ENCODE measurements at regions not wholly inside any gene's neighbourhood (a gene's known extent, or its start where the extent isn't known, plus 50 kb on each side); places are given as distances from the start of the nearest gene placed in this dataset.

- H3K4me1 Mint-ChIP-seq (ENCODE audit: low read depth), result no peaks in the 10 kb centered on the region
- H3K27me3 Mint-ChIP-seq (ENCODE audit: low read depth), result peaks cover 14% of the 10 kb centered on the region
- H3K36me3 Mint-ChIP-seq (ENCODE audit: insufficient read depth), result no peaks in the 10 kb centered on the region
- H3K4me3 Mint-ChIP-seq, result no peak overlapping the region
- ATAC-seq (no peak), DNase-seq (no peak)
- H3K9me3 Mint-ChIP-seq, result no peaks in the 10 kb centered on the region
Observed at GRCh38 chr1:4267381-4268261, 367.5 kb upstream of the C1orf174 start.

- Mint-ChIP-seq H3K9me3 (no peaks in the 10 kb centered on the region), H3K27me3 (ENCODE audit: low read depth) (peaks cover 7% of the 10 kb centered on the region), H3K4me3 (no peak overlapping the region), H3K36me3 (ENCODE audit: insufficient read depth) (no peaks in the 10 kb centered on the region), H3K4me1 (ENCODE audit: low read depth) (no peaks in the 10 kb centered on the region)
- ATAC-seq (no peak), DNase-seq (no peak)
Observed at GRCh38 chr1:4268262-4268888, 368.3 kb upstream of the C1orf174 start.

GRCh38 chr1:4268889-4269284 is 368.8 kb upstream of the C1orf174 start:
- Mint-ChIP-seq H3K27me3 (ENCODE audit: low read depth) (peaks cover 3% of the 10 kb centered on the region), H3K4me1 (ENCODE audit: low read depth) (no peaks in the 10 kb centered on the region), H3K36me3 (ENCODE audit: insufficient read depth) (no peaks in the 10 kb centered on the region), H3K9me3 (no peaks in the 10 kb centered on the region), H3K4me3 (no peak overlapping the region)
- DNase-seq (no peak), ATAC-seq (no peak)

- no peak for ATAC-seq
- H3K27me3 Mint-ChIP-seq (ENCODE audit: low read depth), result peaks cover under 1% of the 10 kb centered on the region
- H3K4me1 Mint-ChIP-seq (ENCODE audit: low read depth), result no peaks in the 10 kb centered on the region
- no peaks in the 10 kb centered on the region for H3K9me3 Mint-ChIP-seq
- no peak for DNase-seq
- no peaks in the 10 kb centered on the region for H3K36me3 Mint-ChIP-seq (ENCODE audit: insufficient read depth)
- no peak overlapping the region for H3K4me3 Mint-ChIP-seq
Observed at GRCh38 chr1:4269330-4269729, 369.3 kb upstream of the C1orf174 start.

GRCh38 chr1:4269952-4270570 is 370.0 kb upstream of the C1orf174 start:
- DNase-seq, result no peak
- H3K9me3 Mint-ChIP-seq, result no peaks in the 10 kb centered on the region
- no peak for ATAC-seq
- H3K4me3 Mint-ChIP-seq, result no peak overlapping the region
- H3K4me1 Mint-ChIP-seq (ENCODE audit: low read depth), result no peaks in the 10 kb centered on the region
- H3K27me3 Mint-ChIP-seq (ENCODE audit: low read depth), result no peaks in the 10 kb centered on the region
- H3K36me3 Mint-ChIP-seq (ENCODE audit: insufficient read depth), result no peaks in the 10 kb centered on the region

- peaks cover 5% of the 10 kb centered on the region for H3K27me3 Mint-ChIP-seq (ENCODE audit: low read depth)
- no peak overlapping the region for H3K4me3 Mint-ChIP-seq
- ATAC-seq, result no peak
- no peak for DNase-seq
- no peaks in the 10 kb centered on the region for H3K9me3 Mint-ChIP-seq
- no peaks in the 10 kb centered on the region for H3K4me1 Mint-ChIP-seq (ENCODE audit: low read depth)
- no peaks in the 10 kb centered on the region for H3K36me3 Mint-ChIP-seq (ENCODE audit: insufficient read depth)
Observed at GRCh38 chr1:4270651-4271337, 370.7 kb upstream of the C1orf174 start.

- Mint-ChIP-seq H3K4me1 (ENCODE audit: low read depth) (no peaks in the 10 kb centered on the region), H3K36me3 (ENCODE audit: insufficient read depth) (no peaks in the 10 kb centered on the region), H3K4me3 (no peak overlapping the region), H3K9me3 (no peaks in the 10 kb centered on the region), H3K27me3 (ENCODE audit: low read depth) (peaks cover 8% of the 10 kb centered on the region)
- no peak for DNase-seq
- ATAC-seq, result no peak
Observed at GRCh38 chr1:4271338-4271998, 371.4 kb upstream of the C1orf174 start.

GRCh38 chr1:4272568-4272967 is 372.5 kb upstream of the C1orf174 start:
- no peaks in the 10 kb centered on the region for H3K36me3 Mint-ChIP-seq (ENCODE audit: insufficient read depth)
- H3K9me3 Mint-ChIP-seq, result peaks cover 4% of the 10 kb centered on the region
- peaks cover 14% of the 10 kb centered on the region for H3K27me3 Mint-ChIP-seq (ENCODE audit: low read depth)
- ATAC-seq (no peak), DNase-seq (no peak)
- H3K4me1 Mint-ChIP-seq (ENCODE audit: low read depth), result no peaks in the 10 kb centered on the region
- H3K4me3 Mint-ChIP-seq, result no peak overlapping the region

GRCh38 chr1:4273243-4273642 is 373.2 kb upstream of the C1orf174 start:
- Mint-ChIP-seq H3K27me3 (ENCODE audit: low read depth) (peaks cover 14% of the 10 kb centered on the region), H3K9me3 (peaks cover 10% of the 10 kb centered on the region), H3K4me3 (no peak overlapping the region), H3K36me3 (ENCODE audit: insufficient read depth) (no peaks in the 10 kb centered on the region), H3K4me1 (ENCODE audit: low read depth) (no peaks in the 10 kb centered on the region)
- ATAC-seq, result no peak
- DNase-seq, result no peak

- H3K27me3 Mint-ChIP-seq (ENCODE audit: low read depth), result peaks cover 14% of the 10 kb centered on the region
- no peak overlapping the region for H3K4me3 Mint-ChIP-seq
- no peaks in the 10 kb centered on the region for H3K36me3 Mint-ChIP-seq (ENCODE audit: insufficient read depth)
- H3K4me1 Mint-ChIP-seq (ENCODE audit: low read depth), result no peaks in the 10 kb centered on the region
- no peak for DNase-seq
- H3K9me3 Mint-ChIP-seq, result peaks cover 11% of the 10 kb centered on the region
- no peak for ATAC-seq
Observed at GRCh38 chr1:4273747-4274146, 373.7 kb upstream of the C1orf174 start.

GRCh38 chr1:4275083-4275482 is 375.0 kb upstream of the C1orf174 start:
- DNase-seq (no peak), ATAC-seq (no peak)
- H3K27me3 Mint-ChIP-seq (ENCODE audit: low read depth), result peaks cover 14% of the 10 kb centered on the region
- no peaks in the 10 kb centered on the region for H3K36me3 Mint-ChIP-seq (ENCODE audit: insufficient read depth)
- H3K4me3 Mint-ChIP-seq, result no peak overlapping the region
- no peaks in the 10 kb centered on the region for H3K4me1 Mint-ChIP-seq (ENCODE audit: low read depth)
- peaks cover 11% of the 10 kb centered on the region for H3K9me3 Mint-ChIP-seq

- H3K27me3 Mint-ChIP-seq (ENCODE audit: low read depth), result peaks cover 14% of the 10 kb centered on the region
- H3K4me1 Mint-ChIP-seq (ENCODE audit: low read depth), result no peaks in the 10 kb centered on the region
- no peak for DNase-seq
- ATAC-seq, result no peak
- H3K4me3 Mint-ChIP-seq, result no peak overlapping the region
- H3K36me3 Mint-ChIP-seq (ENCODE audit: insufficient read depth), result no peaks in the 10 kb centered on the region
- peaks cover 11% of the 10 kb centered on the region for H3K9me3 Mint-ChIP-seq
Observed at GRCh38 chr1:4276238-4276637, 376.2 kb upstream of the C1orf174 start.

GRCh38 chr1:4277598-4277997 is 376.8 kb upstream of the AJAP1 start:
- DNase-seq (no peak), ATAC-seq (no peak)
- peaks cover 15% of the 10 kb centered on the region for H3K9me3 Mint-ChIP-seq
- no peaks in the 10 kb centered on the region for H3K4me1 Mint-ChIP-seq (ENCODE audit: low read depth)
- no peak overlapping the region for H3K4me3 Mint-ChIP-seq
- peaks cover 14% of the 10 kb centered on the region for H3K27me3 Mint-ChIP-seq (ENCODE audit: low read depth)
- no peaks in the 10 kb centered on the region for H3K36me3 Mint-ChIP-seq (ENCODE audit: insufficient read depth)

GRCh38 chr1:4284976-4285375 is 369.4 kb upstream of the AJAP1 start:
- Mint-ChIP-seq H3K27me3 (ENCODE audit: low read depth) (peaks cover 5% of the 10 kb centered on the region), H3K4me1 (ENCODE audit: low read depth) (no peaks in the 10 kb centered on the region), H3K4me3 (no peak overlapping the region), H3K9me3 (peaks cover 14% of the 10 kb centered on the region), H3K36me3 (ENCODE audit: insufficient read depth) (no peaks in the 10 kb centered on the region)
- DNase-seq (no peak), ATAC-seq (no peak)
